H9 (cell line): ENCODE measurements at regions not wholly inside any gene's neighbourhood (a gene's known extent, or its start where the extent isn't known, plus 50 kb on each side); places are given as distances from the start of the nearest gene placed in this dataset.

Experiments used
- DNase-seq: peaks from one replicate; pipeline ENCODE4 v3.0.0-alpha.2; 2017
- H2AFZ ChIP-seq: one replicate; pipeline ENCODE4 v1.6.1; 2013; ENCODE audit warnings: mild to moderate bottlenecking, low read length, control low read depth, moderate library complexity
- H2AK5ac ChIP-seq: 2 replicates; pipeline ENCODE4 v1.6.1; 2013; ENCODE audit warnings: low read length, control low read depth, mixed read lengths; ENCODE audit not compliant: insufficient read length
- H2BK120ac ChIP-seq: one replicate; pipeline ENCODE4 v1.6.1; 2013; ENCODE audit warnings: low read depth, mild to moderate bottlenecking, low read length, control low read depth, inconsistent platforms; ENCODE audit not compliant: poor library complexity, severe bottlenecking
- H2BK12ac ChIP-seq: 2 replicates; pipeline ENCODE4 v1.6.1; 2013; ENCODE audit warnings: low read length, control low read depth, mixed read lengths, low read depth; ENCODE audit not compliant: insufficient read length
- H2BK15ac ChIP-seq: 2 replicates; pipeline ENCODE4 v1.6.1; 2013; ENCODE audit warnings: low read depth, low read length, control low read depth
- H2BK20ac ChIP-seq: one replicate; pipeline ENCODE4 v1.6.1; 2013; ENCODE audit warnings: low read depth, mild to moderate bottlenecking, low read length, control low read depth, inconsistent platforms; ENCODE audit not compliant: poor library complexity, severe bottlenecking
- H2BK5ac ChIP-seq: 2 replicates; pipeline ENCODE4 v1.6.1; 2013; ENCODE audit warnings: low read length, control low read depth, mixed read lengths; ENCODE audit not compliant: insufficient read length
- H3K14ac ChIP-seq: 2 replicates; pipeline ENCODE4 v1.6.1; 2013; ENCODE audit warnings: low read length, control low read depth; ENCODE audit not compliant: insufficient read depth
- H3K18ac ChIP-seq: 2 replicates; pipeline ENCODE4 v1.6.1; 2013; ENCODE audit warnings: low read depth, mild to moderate bottlenecking, mixed read lengths, low read length, control low read depth; ENCODE audit not compliant: insufficient read length
- H3K23ac ChIP-seq: 2 replicates; pipeline ENCODE4 v1.6.1; 2013; ENCODE audit warnings: low read length, control low read depth, mixed read lengths, low read depth; ENCODE audit not compliant: insufficient read length
- H3K23me2 ChIP-seq: 2 replicates; pipeline ENCODE4 v1.6.1; 2013; ENCODE audit warnings: low read depth, mild to moderate bottlenecking, mixed read lengths, low read length, control low read depth; ENCODE audit not compliant: insufficient read length, poor library complexity, severe bottlenecking
- H3K27ac ChIP-seq: 2 replicates; pipeline ENCODE4 v1.5.1; 2013; ENCODE audit warnings: low read length, control low read depth, mixed read lengths, low read depth; ENCODE audit not compliant: insufficient read length
- H3K27me3 ChIP-seq: 2 replicates; pipeline ENCODE4 v1.6.1; 2013; ENCODE audit warnings: low read length, control low read depth, inconsistent platforms; ENCODE audit not compliant: insufficient read depth
- H3K4ac ChIP-seq: 2 replicates; pipeline ENCODE4 v1.6.1; 2013; ENCODE audit warnings: low read depth, mild to moderate bottlenecking, control low read depth, inconsistent platforms, low read length, moderate library complexity
- H3K4me1 ChIP-seq: 2 replicates; pipeline ENCODE4 v1.6.1; 2013; ENCODE audit warnings: low read length, control low read depth, inconsistent platforms; ENCODE audit not compliant: insufficient read depth
- H3K4me2 ChIP-seq: 2 replicates; pipeline ENCODE4 v1.6.1; 2013; ENCODE audit warnings: low read length, control low read depth, mixed read lengths; ENCODE audit not compliant: insufficient read length, insufficient read depth
- H3K56ac ChIP-seq: 2 replicates; pipeline ENCODE4 v1.6.1; 2013; ENCODE audit warnings: low read depth, mild to moderate bottlenecking, mixed read lengths, low read length, control low read depth; ENCODE audit not compliant: insufficient read length
- H3K79me1 ChIP-seq: 2 replicates; pipeline ENCODE4 v1.6.1; 2013; ENCODE audit warnings: low read depth, mild to moderate bottlenecking, moderate library complexity, low read length, control low read depth, inconsistent platforms; ENCODE audit not compliant: insufficient read depth, poor library complexity, severe bottlenecking
- H3K79me2 ChIP-seq: 2 replicates; pipeline ENCODE4 v1.6.1; 2013; ENCODE audit warnings: low read length, control low read depth, inconsistent platforms; ENCODE audit not compliant: insufficient read depth
- H3K9ac ChIP-seq: 2 replicates; pipeline ENCODE4 v1.6.1; 2013; ENCODE audit warnings: low read length, control low read depth, mixed read lengths; ENCODE audit not compliant: insufficient read length; ENCODE audit errors: extremely low read depth
- H3K9me3 ChIP-seq: one replicate; pipeline ENCODE4 v1.6.1; 2013; ENCODE audit warnings: low read depth, low read length, inconsistent platforms; ENCODE audit not compliant: control insufficient read depth
- H3T11ph ChIP-seq: one replicate; pipeline ENCODE4 v1.6.1; 2013; ENCODE audit warnings: mild to moderate bottlenecking, low read length, control low read depth, inconsistent platforms
- H4K20me1 ChIP-seq: one replicate; pipeline ENCODE4 v1.6.1; 2013; ENCODE audit not compliant: control insufficient read depth, insufficient read length, insufficient read depth
- H4K5ac ChIP-seq: 2 replicates; pipeline ENCODE4 v1.6.1; 2013; ENCODE audit warnings: low read depth, mild to moderate bottlenecking, mixed read lengths, low read length, control low read depth; ENCODE audit not compliant: insufficient read length
- H4K8ac ChIP-seq: replicated peaks from 2 replicates; pipeline ENCODE4 v1.6.1; 2013; ENCODE audit warnings: low read length, control low read depth, mixed read lengths, low read depth; ENCODE audit not compliant: insufficient read length
- H4K91ac ChIP-seq: 2 replicates; pipeline ENCODE4 v1.6.1; 2013; ENCODE audit warnings: low read depth, mild to moderate bottlenecking, moderate library complexity, mixed read lengths, low read length, control low read depth; ENCODE audit not compliant: insufficient read length
- H3K27ac Mint-ChIP-seq, 3 experiments: 2 replicates in 2 of 3; 3 replicates in 1 of 3; pipeline ENCODE4 v1.8.0; 2020 to 2021; ENCODE audit warnings: mixed read lengths in 3 of 3, mild to moderate bottlenecking in 1 of 3, moderate library complexity in 1 of 3
- H3K27me3 Mint-ChIP-seq: 2 replicates; pipeline ENCODE4 v1.8.0; 2021; ENCODE audit warnings: low read depth, mild to moderate bottlenecking, moderate library complexity, mixed read lengths
- H3K36me3 Mint-ChIP-seq, 3 experiments: 2 replicates in 2 of 3; 3 replicates in 1 of 3; pipeline ENCODE4 v1.8.0; 2020 to 2021; ENCODE audit warnings: low read depth in 3 of 3, mixed read lengths in 3 of 3; ENCODE audit not compliant: insufficient read depth in 1 of 3
- H3K4me1 Mint-ChIP-seq, 2 experiments: 2 replicates each; pipeline ENCODE4 v1.8.0; 2020; ENCODE audit warnings: mixed read lengths in 2 of 2
- H3K4me3 Mint-ChIP-seq, 2 experiments: 2 replicates in 1 of 2; 3 replicates in 1 of 2; pipeline ENCODE4 v1.8.0; 2020 to 2021; ENCODE audit warnings: mild to moderate bottlenecking in 2 of 2, mixed read lengths in 2 of 2, moderate library complexity in 1 of 2
- H3K9me3 Mint-ChIP-seq, 2 experiments: 2 replicates in 1 of 2; 3 replicates in 1 of 2; pipeline ENCODE4 v1.8.0; 2020; ENCODE audit warnings: mild to moderate bottlenecking in 2 of 2, mixed read lengths in 2 of 2, moderate library complexity in 1 of 2
- CTCF ChIP-seq: fragments of 200-600 bp; sonication (generic); conservative IDR thresholded peaks from 3 replicates; pipeline ENCODE4 v1.8.0; 2021; ENCODE audit warnings: antibody characterized with exemption, mild to moderate bottlenecking
- WGBS: extraction: QIAGEN DNeasy Blood & Tissue Kit; methylation state at CpG from one replicate; pipeline ENCODE4 v1.1.7; 2013; ENCODE audit warnings: missing lambda C conversion rate, low lambda C conversion rate, mixed read lengths; ENCODE audit not compliant: insufficient read length; ENCODE audit errors: extremely low coverage; 5-methylcytosine and 5-hydroxymethylcytosine counted together

GRCh38 chr16:17560548-17560947 lies 89.8 kb upstream of the XYLT1 start:
- Histone ChIP-seq H2BK120ac (no peak overlapping the region), H3K56ac (no peak overlapping the region), H3K4me1 (no peaks in the 10 kb centered on the region), H3K23ac (no peak overlapping the region), H2BK20ac (no peak overlapping the region), H4K91ac (no peak overlapping the region), H4K8ac (no peak overlapping the region), H2BK12ac (no peak overlapping the region), H3K4me2 (no peak overlapping the region), H2AK5ac (no peak overlapping the region), H3K18ac (no peak overlapping the region), H2AFZ (no peak overlapping the region), H3T11ph (no peak overlapping the region), H2BK15ac (no peak overlapping the region), H4K5ac (no peak overlapping the region), H4K20me1 (no peaks in the 10 kb centered on the region), H3K9ac (no peak overlapping the region), H3K79me2 (no peaks in the 10 kb centered on the region), H3K9me3 (no peaks in the 10 kb centered on the region), H3K27me3 (no peaks in the 10 kb centered on the region), H3K27ac (no peak overlapping the region), H3K4ac (no peak overlapping the region), H3K14ac (no peak overlapping the region), H3K79me1 (no peaks in the 10 kb centered on the region), H2BK5ac (no peak overlapping the region), H3K23me2 (no peaks in the 10 kb centered on the region)
- peaks cover 1% of the 10 kb centered on the region; the same call in 1 of the 2 replicates for H3K27me3 Mint-ChIP-seq
- no peak overlapping the region for H3K4me3 Mint-ChIP-seq
- H3K36me3 Mint-ChIP-seq = no peaks in the 10 kb centered on the region
- WGBS = no CpG with 5 or more reads among the region's 3 CpGs
- H3K27ac Mint-ChIP-seq = no peak overlapping the region
- TF ChIP-seq CTCF = no peak
- H3K9me3 Mint-ChIP-seq = no peaks in the 10 kb centered on the region; a peak in 2 of 5 replicates
- DNase-seq = no peak
- no peaks in the 10 kb centered on the region; a peak in 2 of 4 replicates for H3K4me1 Mint-ChIP-seq
